ENCODE measurements at regions not wholly inside any gene's neighbourhood (a gene's known extent, or its start where the extent isn't known, plus 50 kb on each side); places are given as distances from the start of the nearest gene placed in this dataset.

DNA sequence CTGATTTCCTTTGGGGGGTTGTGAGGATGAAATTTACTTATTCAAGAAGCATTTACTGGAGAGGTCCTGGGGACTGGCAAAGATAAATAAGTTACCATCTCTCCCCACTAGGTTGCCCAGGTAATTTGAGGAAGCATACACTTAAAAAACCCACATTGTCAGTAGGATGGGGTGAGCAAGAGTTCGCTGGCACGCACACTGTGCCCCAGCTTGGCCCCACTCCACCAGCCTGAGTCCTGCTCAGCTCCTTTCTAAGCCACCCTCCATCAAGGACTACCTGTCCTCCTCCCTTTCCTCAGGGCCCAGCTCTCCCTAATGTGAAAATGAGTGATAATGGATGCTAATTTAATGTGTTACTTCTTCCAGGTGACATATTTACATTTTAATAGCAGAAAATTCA is 216.5 kb upstream of the PLET1 start:
- no peak for DNase-seq (ENCODE audit: low read depth)
- TF ChIP-seq, protein P1, sequence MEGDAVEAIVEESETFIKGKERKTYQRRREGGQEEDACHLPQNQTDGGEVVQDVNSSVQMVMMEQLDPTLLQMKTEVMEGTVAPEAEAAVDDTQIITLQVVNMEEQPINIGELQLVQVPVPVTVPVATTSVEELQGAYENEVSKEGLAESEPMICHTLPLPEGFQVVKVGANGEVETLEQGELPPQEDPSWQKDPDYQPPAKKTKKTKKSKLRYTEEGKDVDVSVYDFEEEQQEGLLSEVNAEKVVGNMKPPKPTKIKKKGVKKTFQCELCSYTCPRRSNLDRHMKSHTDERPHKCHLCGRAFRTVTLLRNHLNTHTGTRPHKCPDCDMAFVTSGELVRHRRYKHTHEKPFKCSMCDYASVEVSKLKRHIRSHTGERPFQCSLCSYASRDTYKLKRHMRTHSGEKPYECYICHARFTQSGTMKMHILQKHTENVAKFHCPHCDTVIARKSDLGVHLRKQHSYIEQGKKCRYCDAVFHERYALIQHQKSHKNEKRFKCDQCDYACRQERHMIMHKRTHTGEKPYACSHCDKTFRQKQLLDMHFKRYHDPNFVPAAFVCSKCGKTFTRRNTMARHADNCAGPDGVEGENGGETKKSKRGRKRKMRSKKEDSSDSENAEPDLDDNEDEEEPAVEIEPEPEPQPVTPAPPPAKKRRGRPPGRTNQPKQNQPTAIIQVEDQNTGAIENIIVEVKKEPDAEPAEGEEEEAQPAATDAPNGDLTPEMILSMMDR (IDR thresholded peaks at IDR 0.05; ENCODE audit: insufficient read depth, low read depth, low read length): no peak
- no peak overlapping the region for H3K4me3 ChIP-seq (ENCODE audit: low read depth, low read length)

DNA sequence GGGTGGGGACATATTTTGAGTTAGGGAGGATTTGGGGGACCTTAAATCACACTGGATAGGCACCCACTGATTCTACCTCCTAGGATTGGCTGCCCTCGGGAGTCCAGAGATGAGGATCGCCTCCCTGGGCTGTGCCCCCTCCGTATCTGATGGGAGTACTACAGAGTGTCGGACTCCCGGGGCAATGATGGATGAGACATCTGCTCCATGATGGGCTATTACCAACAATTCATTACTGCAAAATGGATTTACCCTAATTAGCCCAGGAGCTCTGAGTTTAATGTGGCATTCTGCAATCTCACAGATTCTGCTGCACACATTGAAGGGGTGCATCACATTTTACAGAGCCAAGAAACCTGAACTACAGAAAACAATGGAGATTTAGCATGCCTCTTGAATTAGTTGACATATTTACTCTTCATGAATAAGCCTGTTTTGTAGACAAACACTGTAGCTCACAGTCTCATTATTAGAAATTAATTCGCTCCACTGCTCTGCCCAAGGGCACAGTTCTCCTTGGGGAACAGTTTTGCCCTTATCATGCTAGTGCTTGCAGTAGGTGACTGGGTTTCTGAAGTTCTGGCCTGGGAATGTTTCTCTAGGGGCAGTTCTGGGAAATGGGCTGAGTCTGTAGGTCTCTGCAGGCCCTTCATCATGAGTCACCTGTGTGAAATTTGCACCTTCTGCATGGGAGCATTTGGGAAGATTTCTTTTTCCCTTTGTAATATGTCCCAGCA is 217.1 kb upstream of the PLET1 start:
- TF ChIP-seq, protein P1 (IDR thresholded peaks at IDR 0.05; ENCODE audit: insufficient read depth, low read depth, low read length): no peak
- H3K4me3 ChIP-seq (ENCODE audit: low read depth, low read length): no peak overlapping the region
- DNase-seq (ENCODE audit: low read depth): no peak

DNA sequence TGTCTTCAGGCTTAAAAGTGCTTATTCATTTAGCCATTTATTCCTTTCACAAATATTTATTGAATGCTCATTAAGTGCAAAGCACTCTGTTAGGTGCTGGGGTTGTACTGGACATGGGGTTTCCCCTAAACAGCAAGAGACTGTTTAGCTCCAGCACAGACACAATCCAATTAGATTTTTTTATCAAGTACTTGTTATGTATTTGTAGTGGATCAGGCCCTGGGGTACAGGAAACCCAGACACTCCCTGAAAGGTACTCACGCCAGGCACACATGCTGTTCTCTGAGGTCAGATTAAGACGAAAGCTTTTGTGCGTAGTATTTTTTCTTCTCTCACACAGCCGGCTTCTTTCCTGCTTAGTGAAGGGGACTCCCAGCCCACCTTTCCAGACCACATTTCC is 218.1 kb upstream of the PLET1 start:
- H3K4me3 ChIP-seq (ENCODE audit: low read depth, low read length): no peak overlapping the region
- TF ChIP-seq, protein P1 (IDR thresholded peaks at IDR 0.05; ENCODE audit: insufficient read depth, low read depth, low read length): no peak
- DNase-seq (ENCODE audit: low read depth): no peak

DNA sequence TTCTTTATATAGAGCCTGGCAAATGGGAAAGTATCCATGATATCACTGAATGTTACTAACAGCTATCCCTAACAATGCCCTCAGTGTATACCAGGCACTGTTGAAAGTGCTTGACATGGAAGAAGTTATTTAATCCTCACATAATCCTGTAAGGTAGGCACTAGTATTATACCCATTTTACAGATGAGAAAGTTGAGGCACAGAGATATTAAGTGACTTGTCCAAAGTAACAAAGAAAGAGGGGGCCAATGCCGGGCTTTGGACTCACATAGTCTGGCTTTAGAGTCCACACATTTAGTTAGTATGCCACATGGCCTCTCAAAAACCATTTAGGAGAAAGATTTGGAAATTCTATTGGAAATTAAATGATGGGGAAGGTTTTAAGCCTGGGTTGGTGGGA is 220.8 kb upstream of the PLET1 start:
- TF ChIP-seq, protein P1 (IDR thresholded peaks at IDR 0.05; ENCODE audit: insufficient read depth, low read depth, low read length): no peak
- DNase-seq (ENCODE audit: low read depth): no peak
- H3K4me3 ChIP-seq (ENCODE audit: low read depth, low read length): no peak overlapping the region

DNA sequence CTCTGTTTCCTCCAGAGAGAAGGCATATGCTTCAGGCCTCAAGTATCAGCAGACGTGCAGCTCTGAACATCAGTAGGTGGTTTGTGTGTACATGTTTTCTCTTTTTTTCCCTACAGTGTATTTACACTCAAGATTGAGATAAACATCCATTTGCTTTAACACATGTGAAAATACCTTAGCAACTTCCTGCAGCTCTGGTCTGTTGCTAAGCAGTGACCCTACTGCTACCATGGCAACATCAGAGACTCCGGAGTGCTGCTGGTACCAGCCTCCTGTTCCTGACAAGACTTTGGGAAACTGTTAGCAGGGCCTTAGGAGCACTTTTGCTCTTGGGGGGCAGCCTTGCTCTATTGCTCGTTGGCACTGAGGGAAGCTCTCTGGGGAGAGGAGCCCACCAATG is 221.2 kb upstream of the PLET1 start:
- DNase-seq (ENCODE audit: low read depth): no peak
- TF ChIP-seq, protein P1 (IDR thresholded peaks at IDR 0.05; ENCODE audit: insufficient read depth, low read depth, low read length): no peak
- no peak overlapping the region for H3K4me3 ChIP-seq (ENCODE audit: low read depth, low read length)

DNA sequence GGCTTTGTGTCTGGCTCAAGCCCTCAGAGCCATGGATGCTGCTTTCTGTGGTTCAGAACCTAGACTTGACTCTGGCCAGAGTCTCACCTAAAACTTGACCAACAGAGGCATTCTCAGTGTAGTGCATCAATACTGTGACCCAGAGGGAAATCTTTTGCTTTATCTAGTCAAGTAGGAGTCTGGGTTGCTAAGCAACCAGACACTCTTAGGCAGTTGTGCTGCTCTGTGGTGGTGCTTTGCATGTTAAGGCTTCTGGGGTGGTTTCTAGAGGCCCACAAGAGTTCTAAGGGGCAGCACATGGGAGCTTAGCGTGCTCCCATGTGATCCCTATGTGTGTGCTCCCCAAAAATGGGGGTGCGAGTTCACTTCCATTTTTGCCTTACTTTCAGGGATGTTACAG is 224.6 kb upstream of the PLET1 start:
- TF ChIP-seq, protein P1 (IDR thresholded peaks at IDR 0.05; ENCODE audit: insufficient read depth, low read depth, low read length): no peak
- H3K4me3 ChIP-seq (ENCODE audit: low read depth, low read length): no peak overlapping the region
- no peak for DNase-seq (ENCODE audit: low read depth)

DNA sequence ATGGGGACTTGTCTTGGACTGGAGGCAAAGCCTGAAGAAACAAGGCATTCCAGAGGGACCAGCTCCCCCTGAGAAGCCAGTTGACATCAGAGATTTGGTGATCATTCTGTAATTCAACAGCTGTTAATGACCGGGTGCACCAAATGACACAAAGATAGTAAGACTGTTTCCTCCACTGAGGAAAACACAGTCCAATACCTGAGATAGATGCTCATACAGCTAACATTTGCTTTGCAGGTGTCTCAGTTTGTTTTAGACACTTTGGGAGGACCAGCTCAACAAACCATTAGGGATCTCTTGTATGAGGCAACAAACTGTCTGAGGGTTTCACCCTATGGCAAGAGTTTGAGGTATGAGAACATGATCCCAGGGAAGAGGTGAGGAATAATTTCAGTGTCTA is 237.2 kb upstream of the PLET1 start:
- TF ChIP-seq, protein P1 (IDR thresholded peaks at IDR 0.05; ENCODE audit: insufficient read depth, low read depth, low read length): no peak
- no peak for DNase-seq (ENCODE audit: low read depth)

More for the DNA sequence above, 237.2 kb upstream of the PLET1 start:
- H3K4me3 ChIP-seq (ENCODE audit: low read depth, low read length): no peak overlapping the region
